HG03565 (cell line): ENCODE measurements at regions not wholly inside any gene's neighbourhood (a gene's known extent, or its start where the extent isn't known, plus 50 kb on each side); places are given as distances from the start of the nearest gene placed in this dataset.

ENCODE experiments used
- ATAC-seq: cut with Tn5 transposase; IDR thresholded peaks from one replicate; pipeline ENCODE4 v1.9.1; 2021; ENCODE audit warnings: mild to moderate bottlenecking, moderate library complexity; ENCODE audit not compliant: unreplicated experiment

GRCh38 chr2:144333143-144333555 lies 186.8 kb downstream of the ZEB2 start:
- no peak for ATAC-seq

GRCh38 chr2:144332356-144333142 lies 187.4 kb downstream of the ZEB2 start:
- peak; percentile 85 for ATAC-seq

- ATAC-seq = peak; percentile 57
Measured at GRCh38 chr2:144331674-144332355, 188.1 kb downstream of the ZEB2 start.

- no peak for ATAC-seq
Measured at GRCh38 chr2:144330951-144331673, 188.8 kb downstream of the ZEB2 start.

- no peak for ATAC-seq
Measured at GRCh38 chr2:144329472-144329871, 190.4 kb downstream of the ZEB2 start.

- no peak for ATAC-seq
Measured at GRCh38 chr2:144328938-144329337, 191.0 kb downstream of the ZEB2 start.

GRCh38 chr2:144326825-144327224 lies 193.1 kb downstream of the ZEB2 start:
- no peak for ATAC-seq

GRCh38 chr2:144325086-144325485 lies 194.8 kb downstream of the ZEB2 start:
- peak; percentile 62 for ATAC-seq

- peak; percentile 30 for ATAC-seq
Measured at GRCh38 chr2:144324446-144325045, 195.4 kb downstream of the ZEB2 start.

- ATAC-seq = peak; percentile 45
Measured at GRCh38 chr2:144323946-144324345, 196.0 kb downstream of the ZEB2 start.

GRCh38 chr2:144322379-144322778 lies 197.5 kb downstream of the ZEB2 start:
- no peak for ATAC-seq

- ATAC-seq = no peak
Measured at GRCh38 chr2:144320491-144320890, 199.4 kb downstream of the ZEB2 start.

GRCh38 chr2:144317071-144317738 lies 202.7 kb downstream of the ZEB2 start:
- ATAC-seq = no peak

- ATAC-seq = no peak
Measured at GRCh38 chr2:144310889-144311608, 208.9 kb downstream of the ZEB2 start.

- ATAC-seq = no peak
Measured at GRCh38 chr2:144310484-144310883, 209.4 kb downstream of the ZEB2 start.

- no peak for ATAC-seq
Measured at GRCh38 chr2:144307711-144308110, 212.2 kb downstream of the ZEB2 start.

- ATAC-seq = no peak
Measured at GRCh38 chr2:144304202-144304601, 215.7 kb downstream of the ZEB2 start.

- no peak for ATAC-seq
Measured at GRCh38 chr2:144300632-144301031, 219.3 kb downstream of the ZEB2 start.

- no peak for ATAC-seq
Measured at GRCh38 chr2:144290276-144290675, 229.6 kb downstream of the ZEB2 start.

GRCh38 chr2:144288438-144288837 lies 231.5 kb downstream of the ZEB2 start:
- ATAC-seq = no peak
